ENCODE measurements at regions not wholly inside any gene's neighbourhood (a gene's known extent, or its start where the extent isn't known, plus 50 kb on each side); places are given as distances from the start of the nearest gene placed in this dataset.
A peak's percentile ranks its signal among the peaks of the same experiment; 100 is the strongest.

DNA sequence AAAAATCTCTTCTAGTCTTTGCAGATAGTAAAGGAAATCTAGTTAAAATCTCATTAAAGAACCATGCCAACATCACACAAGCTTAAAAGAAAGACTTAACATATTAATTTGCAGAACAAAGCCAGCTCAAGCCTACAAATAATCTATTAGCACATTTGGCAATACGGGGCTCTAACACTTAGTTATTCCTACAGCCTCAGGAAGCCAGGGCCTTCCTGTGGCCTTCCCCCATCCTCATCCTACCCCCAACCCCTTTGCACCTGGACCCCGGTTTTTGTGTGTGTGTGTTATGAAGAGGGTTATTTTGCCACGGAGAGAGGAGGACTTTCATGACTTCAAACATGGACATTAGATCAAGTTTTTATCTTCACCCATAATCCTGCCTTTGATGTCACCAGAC, 64.6 kb downstream of the FOXB2 start:
- no peak for DNase-seq (ENCODE audit: low spot score)

DNA sequence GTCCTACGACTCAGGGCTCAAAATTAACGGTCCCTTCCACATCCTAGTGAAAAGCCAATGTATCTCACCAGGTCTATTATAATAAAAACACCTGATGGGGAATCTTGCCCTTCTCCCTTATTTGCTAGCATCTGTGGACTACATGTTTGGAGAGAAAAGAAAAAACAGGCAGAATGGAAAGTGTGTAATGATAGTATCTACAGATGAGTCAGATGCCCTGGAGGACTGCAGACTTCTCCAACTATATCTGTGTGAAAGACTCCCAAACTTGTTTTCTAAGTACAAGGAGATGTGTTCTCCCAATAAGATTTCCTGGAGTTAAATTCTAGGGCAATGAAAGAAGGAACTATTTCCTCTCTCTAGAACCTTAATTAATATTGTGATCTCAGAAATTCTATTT, 66.0 kb downstream of the FOXB2 start:
- DNase-seq (ENCODE audit: low spot score): no peak

DNA sequence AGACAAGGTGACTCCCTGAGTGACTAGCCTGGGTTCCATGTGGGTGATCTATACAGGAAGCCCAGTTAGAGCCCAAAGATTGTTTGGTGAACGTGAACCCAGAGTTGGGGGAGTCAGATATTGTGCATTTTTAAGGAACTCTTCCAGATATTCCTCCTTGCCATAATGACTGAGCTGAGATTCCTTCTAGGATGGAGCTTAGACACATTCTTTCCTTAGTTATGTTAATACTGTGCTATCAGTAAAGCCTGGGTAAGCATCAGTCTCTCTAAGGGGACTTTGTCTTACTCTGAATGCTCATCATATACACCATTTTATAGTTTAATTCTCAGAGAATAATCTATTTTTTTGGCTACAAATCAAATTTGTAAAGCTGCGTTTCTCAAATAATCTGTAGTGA, 68.1 kb downstream of the FOXB2 start:
- no peak for DNase-seq (ENCODE audit: low spot score)

DNA sequence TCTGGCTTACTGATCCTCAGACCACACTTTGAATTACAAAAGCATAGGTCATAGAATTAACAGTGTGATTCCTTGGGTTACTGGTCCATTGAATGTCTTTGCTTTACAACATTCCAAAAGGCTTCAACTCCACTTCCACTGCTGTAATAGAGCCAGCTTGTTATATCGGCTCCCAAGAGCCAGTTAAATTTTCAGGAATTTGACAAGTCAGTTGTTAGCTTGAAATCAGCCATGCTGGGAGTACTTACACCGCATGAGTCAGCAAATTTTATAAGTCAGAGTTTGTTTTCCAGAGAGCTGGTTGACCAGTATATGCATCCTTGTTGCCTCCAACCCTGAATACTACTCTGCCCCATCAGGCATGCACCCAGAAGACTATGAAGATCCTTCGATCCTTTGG, 73.1 kb downstream of the FOXB2 start:
- peak; percentile 70 for DNase-seq (ENCODE audit: low spot score)

DNA sequence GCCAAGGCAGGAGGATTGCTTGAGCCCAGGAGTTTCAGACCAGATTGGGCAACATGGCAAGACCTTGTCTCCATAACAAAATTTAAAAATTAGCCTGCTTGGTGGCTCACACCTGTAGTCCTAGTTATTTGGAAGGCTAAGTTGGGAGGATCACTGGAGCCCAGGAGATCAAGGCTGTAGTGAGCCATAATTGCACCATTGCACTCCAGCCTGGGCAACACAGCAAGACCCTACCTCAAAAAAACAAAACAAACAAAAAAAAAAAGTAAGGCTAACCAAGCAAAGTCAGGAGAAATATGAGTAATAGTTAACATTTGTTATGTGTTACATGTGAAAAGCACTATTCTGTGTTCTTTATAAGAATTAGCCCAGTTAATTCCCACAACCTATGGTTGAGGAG, 74.7 kb downstream of the FOXB2 start:
- DNase-seq (ENCODE audit: low spot score): no peak

DNA sequence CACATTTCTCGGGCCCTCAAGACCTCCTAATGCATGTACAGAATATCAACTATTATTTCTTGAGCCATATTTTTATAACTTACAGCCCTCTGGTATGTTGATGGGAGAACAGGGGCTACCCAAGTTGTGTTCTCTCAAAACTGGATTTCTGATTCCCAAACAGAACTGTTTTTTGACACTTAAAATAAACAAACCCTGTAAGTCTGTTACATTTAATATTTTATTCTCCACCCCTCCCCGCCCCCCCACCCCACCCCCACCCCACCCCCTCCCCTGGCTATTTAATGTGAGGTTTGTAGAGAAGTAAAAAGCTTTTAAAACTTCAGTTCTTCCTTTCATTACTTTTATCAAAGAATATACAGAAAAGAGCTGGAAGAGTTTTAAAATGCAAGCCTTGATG, 77.9 kb downstream of the FOXB2 start:
- no peak for DNase-seq (ENCODE audit: low spot score)

DNA sequence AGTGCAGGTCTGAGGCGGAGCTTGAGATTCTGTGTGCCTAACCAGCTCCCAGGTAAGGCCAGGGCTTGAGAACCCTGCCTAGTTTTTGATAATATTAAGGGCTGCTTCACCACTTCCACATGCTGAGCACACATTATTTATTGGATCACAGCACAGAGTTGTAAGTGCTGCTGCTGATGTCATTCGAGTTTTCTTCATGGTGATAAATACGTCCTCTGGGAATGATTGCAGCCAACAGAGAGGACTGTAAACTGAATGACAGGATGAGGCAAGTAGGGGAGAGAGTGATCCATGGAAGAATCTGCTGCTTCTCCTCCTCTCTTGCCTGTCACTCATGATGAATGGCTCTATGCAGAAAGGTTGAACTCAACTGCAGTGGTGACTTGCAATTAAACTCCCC, 77.9 kb upstream of the VPS13A start:
- no peak for DNase-seq (ENCODE audit: low spot score)

DNA sequence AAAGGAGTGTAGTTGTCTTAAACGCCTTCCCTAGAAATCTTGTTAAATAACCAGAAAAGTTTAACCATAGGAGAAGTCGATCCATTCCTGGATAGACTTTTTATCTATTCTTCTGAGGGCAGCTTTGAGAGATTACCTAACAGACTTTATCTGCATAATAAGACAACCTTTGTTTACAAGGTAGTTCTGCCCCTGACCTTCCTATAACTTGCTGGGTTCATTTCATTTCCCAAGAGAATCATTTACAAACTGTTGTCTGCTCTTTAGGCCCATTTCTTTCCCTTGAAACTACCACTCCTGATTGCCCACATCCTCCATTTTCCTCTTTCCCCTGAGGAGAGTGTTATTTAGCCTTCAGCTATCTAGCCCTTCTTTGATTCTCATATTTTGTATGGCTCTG, 65.9 kb upstream of the VPS13A start:
- no peak for DNase-seq (ENCODE audit: low spot score)

DNA sequence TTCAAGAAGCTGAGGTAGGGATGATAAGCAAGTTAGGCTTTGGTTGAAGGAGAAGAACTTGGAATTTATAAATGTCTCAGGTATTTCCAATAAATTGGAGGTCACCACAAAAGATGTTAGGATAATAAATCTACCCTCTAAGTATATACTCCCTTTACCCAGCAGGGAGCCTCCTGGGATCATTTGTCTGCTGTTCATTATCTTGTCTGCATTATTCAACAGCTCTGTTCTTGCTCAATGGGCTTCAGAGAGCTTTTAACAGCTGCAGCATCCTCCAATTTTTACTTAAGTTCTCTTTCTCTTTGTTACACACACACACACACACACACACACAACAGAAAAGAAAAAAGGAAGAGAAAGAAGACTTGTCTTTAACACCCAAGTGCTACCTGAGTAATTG, 51.7 kb upstream of the VPS13A start:
- no peak for DNase-seq (ENCODE audit: low spot score)

DNA sequence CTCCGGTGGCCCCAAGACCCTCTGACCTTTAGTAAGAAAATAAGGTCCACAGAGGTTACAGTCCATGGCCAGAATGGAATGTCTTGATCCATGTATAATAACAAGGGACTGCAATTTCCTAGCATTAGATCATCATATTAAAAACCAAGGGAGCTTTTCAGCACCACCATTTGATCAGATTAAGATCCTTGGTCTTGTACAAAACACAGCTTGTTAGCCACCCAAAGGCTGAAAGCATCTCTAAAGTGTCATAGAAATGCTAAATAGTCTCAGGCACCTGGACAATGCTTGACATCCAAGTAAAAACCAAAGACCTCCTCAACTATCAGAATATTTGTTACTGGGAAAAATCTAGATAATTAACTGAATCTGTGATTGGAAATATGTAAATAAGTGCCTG, 50.3 kb upstream of the VPS13A start:
- DNase-seq (ENCODE audit: low spot score): no peak

All from kidney tubule cell (primary cell).